NCI-H128 (cell line): ENCODE measurements at regions not wholly inside any gene's neighbourhood (a gene's known extent, or its start where the extent isn't known, plus 50 kb on each side); places are given as distances from the start of the nearest gene placed in this dataset.
"Not testable (repeated sequence)": the region's sequence is repeated elsewhere in the genome, so short reads cannot be mapped to it uniquely, and the experiment has no call there.

ENCODE experiments used
- DNase-seq: peaks from one replicate; lab custom pipeline; 2025; ENCODE audit not compliant: unreplicated experiment; lab: John Stamatoyannopoulos, UW

GRCh38 chr14:77985211-77985615 is 185.0 kb upstream of the NRXN3 start:
- DNase-seq: no peak

- DNase-seq: no peak
These were observed 183.4 kb upstream of the NRXN3 start for GRCh38 chr14:77986773-77987172.

GRCh38 chr14:77988096-77988870 is 181.9 kb upstream of the NRXN3 start:
- DNase-seq: no peak

DNA sequence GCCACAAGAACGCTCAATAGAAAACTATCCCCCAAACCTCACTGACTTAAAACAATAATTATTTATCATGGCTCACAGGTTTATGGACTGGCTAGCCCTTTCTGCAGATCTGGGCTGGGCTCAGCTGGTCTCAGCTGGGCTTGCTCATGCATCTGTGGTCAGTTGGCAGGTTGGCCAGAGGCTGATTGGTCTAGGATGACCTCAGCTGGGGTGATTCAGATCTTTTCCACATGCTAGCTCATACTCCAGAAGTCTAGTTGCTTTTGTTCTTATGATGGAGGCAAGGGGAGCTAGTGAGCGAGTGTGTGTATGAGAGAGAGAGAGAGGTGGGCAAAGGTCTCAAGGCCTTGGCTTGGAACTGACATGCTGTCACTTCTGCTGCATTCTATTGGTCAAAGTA is 181.2 kb upstream of the NRXN3 start:
- DNase-seq: no peak

- DNase-seq: no peak
These were observed 180.7 kb upstream of the NRXN3 start for GRCh38 chr14:77989441-77989991.

DNA sequence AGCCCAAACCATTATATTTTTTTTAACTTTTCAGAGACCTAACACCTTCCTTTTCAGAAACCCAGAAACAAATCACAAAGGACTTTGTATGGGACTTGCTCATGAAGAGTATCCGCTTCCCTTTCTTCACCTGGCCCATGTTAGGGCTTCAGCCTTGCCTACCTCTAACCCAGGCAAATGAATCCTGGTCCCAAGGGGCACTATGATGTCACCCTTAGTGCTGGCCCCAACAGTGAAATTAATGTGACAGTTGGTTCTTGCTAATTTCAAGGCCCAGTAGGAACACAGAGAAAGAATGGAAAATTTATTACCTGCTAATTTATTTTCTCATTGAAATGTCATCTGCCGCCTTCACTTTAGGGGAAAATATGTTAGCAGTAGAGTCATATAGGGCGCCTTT is 179.8 kb upstream of the NRXN3 start:
- no peak for DNase-seq

DNA sequence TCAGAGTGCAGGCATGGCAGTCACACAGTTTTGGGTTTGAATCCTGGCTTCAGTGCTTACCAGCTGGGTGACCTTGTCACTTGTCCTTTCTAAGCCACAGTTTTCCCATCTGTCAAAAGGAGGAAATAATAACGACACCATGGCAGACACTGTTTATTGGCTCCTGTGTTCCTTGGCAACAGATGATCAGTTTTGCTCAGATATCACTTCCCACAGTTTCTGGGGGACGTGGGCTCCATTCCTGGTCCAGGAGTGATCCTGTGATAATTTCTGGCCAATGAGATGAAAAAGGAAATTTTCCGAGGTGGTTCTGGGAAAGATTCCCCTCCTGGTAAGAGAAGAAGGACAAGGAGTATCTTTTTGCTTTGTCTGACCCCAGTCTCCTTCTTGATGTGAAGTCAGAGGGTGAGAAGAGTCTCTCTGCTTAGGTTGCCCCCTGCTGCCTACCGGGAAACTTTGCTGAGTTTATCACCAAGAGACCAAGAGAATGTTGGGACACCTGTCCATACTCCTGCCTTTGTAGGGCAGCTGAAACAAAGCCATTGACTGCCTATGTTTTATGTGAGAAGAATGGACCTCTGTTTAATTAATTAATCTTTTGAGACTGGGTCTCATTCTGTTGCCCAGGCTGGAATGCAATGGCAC is 178.9 kb upstream of the NRXN3 start:
- DNase-seq: no peak

DNA sequence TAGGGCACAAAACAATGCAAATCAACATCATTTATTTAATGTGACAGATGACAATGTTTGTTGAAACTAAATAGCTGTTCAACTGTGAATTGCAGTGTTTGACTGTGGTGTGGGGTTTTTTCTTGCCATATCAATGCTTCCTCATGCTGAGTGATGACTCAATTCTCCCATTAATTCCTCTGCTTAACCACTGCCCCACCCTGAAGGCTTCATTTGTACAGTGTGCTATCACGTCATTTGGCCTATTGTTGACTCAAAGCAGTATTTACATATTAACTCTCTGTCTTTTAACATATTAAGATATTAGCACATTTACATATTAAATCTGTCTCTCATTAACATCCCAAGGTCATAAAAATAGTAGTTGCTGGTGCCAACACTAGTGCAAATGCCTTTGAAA is 164.8 kb upstream of the NRXN3 start:
- DNase-seq: no peak

- no peak for DNase-seq
These were observed 163.0 kb upstream of the NRXN3 start for GRCh38 chr14:78007160-78007559.

DNA sequence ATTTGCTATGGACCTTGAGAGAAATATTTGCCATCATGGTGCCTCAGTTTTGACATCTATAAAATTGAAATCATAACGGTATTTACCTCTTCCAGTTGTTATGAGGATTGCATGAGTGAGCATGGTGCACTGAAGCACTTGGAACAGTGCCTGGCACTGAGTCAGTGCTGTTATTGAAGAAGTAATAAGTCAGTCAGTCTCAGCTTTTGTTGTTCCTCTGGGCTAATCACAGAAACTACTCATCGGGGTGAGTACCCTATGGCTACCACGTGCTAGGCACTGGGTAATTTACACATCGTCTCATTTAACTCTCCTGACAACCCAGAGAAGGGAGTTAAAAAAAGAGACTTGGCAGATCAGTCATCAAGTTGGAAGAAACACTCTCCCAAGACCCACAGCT is 159.5 kb upstream of the NRXN3 start:
- DNase-seq: no peak

- not testable (repeated sequence) for DNase-seq
These were observed 156.3 kb upstream of the NRXN3 start for GRCh38 chr14:78013911-78014310.

DNA sequence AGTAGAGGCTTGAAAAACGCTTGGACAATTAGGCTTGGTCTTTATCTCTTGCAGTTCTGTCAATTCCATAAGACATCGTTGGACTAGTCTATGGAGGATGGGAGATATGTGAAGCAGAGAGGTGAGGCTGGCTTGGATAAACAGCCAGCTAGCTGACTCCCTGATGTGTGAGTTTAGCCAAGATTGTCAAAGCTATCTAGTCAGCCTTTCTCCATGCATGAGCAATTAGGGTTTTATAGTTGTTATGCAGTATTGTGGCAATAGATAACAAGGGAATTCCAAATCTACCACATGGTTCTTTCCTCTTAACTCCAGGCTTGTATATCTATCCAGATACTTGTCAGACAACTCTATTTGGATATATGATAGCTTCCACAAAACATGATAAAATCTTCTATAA is 153.6 kb upstream of the NRXN3 start:
- no peak for DNase-seq

DNA sequence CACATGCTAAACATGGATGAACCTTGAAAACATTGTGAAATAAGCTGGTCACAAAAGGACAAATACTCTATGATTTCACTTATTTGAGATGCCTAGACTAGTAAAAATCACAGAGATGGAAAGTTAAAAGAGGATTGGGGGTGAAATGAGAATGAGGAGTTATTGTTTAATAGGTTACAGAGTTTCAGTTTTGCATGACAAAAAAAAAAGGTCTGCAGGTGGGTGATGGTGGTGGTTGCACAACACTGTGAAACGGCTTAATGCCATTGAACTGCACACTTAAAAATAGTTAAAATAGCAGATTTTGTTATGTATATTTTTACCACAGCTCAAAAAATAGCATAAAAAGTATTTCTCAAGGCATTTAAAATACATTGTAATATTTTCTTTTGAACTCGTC is 151.9 kb upstream of the NRXN3 start:
- no peak for DNase-seq

DNA sequence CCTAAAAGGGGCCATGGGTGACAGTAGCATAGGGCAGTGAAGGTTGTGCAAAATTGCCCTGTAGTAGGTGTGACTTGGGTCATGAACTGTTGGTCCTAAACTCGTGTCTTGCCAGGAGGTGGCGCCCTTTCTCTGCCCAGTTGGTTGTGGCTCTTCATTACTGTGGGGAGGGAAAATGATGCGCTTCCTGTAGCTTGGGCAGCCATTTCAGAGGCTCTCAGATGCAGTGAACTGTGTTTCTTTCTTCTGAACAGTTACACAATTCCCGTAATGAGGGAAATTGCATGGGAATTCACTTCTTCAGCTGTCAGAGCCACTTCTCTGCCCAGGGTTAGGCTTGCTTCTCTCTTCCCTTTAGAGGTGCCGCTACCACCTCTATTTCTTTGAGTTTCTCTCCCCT is 148.1 kb upstream of the NRXN3 start:
- no peak for DNase-seq

DNA sequence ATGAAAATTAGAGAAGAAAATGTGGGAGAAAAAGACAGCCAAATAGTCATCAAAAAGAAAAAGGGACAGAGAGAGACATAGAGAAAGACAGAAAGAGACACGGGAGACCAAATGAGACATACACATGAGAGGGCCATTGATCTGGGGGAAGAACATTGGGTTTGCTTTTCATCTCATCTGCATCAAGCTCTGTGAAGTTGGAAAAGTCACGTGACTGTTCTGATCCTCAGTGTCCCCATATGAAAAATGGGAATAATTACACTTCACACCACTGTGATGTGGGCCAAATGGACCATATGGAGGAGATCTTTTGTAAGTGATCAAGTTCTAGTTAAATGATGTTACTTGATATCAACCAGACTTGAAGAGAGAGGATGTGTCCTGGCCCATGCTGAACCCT is 147.1 kb upstream of the NRXN3 start:
- DNase-seq: no peak

DNA sequence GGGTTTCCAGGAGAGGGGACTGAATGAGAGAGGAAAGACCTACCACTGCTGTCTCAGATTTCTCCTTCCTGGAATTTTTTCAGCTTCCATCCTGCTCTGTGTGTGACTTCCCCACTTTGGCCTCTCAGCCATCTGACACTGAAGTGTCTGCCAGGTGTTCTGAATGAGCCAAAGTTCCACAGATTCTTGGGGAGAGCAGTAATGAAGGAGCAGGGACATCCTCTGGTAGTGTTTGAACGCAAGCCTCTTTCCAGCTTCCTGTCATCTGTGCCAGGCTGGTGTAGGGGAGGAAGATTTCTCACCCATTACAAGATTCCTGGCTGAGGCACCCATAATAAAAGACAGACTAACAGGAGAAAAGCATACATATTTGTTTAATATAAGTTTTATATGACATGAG is 141.7 kb upstream of the NRXN3 start:
- DNase-seq: no peak

DNA sequence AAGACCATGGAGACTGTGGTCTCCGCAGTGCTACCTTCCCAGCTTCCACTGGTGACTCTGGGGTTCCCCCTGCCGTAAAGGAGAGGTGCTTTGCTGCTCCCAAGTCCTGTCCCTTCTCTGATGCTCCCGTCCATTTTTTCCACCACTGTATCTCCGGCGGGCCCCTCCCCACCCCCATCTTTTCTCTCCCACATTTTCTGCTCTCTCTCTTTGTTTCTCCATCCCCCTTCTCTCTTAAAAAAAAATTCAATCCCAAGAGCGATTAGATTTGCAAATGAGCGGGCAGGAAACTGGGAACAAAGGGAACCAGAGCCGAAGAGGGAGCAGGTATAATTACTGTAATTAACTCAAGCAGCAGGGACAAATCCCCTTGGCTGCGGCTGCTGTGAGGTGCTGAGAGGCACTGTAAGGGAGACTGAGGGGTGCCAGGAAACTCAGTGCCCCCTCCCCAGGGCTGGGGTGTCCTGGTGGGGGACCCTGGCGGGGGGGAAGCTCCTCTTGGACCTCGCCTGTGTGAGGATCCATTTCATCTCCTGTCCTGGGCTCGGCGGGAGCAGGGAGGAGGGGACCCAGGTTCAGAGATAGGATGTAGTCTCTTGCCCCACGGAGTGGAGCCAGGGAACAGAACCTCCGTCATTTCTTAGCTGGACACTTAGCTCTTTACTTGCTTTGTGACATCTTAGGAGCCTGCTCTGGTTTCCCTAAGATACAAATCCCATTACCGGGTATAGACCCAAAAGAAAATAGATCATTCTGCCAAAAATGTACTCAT is 140.4 kb upstream of the NRXN3 start:
- no peak for DNase-seq

- no peak for DNase-seq
These were observed 126.8 kb upstream of the NRXN3 start for GRCh38 chr14:78043349-78043748.

GRCh38 chr14:78048120-78048519 is 122.1 kb upstream of the NRXN3 start:
- DNase-seq: no peak

GRCh38 chr14:78056890-78057289 is 113.3 kb upstream of the NRXN3 start:
- DNase-seq: not testable (repeated sequence)

DNA sequence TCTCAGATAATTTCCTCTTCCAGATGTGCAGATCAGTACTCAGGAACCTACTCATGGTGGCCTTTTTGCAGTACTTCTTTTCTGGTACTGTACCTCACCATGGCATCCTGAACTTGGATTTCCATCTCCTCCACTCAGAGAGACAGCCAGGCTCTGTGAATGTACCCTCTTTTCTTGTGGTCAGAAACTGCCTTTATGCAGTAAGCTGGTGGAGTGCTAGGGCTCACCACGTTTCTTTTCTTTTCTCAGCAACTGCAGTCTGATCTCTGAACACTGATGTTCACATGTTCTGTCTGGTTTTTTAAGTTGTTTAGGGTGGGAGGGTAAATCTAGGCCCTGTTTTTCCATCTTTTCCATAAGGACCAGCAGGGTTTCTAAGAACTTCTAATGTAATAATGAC is 99.8 kb upstream of the NRXN3 start:
- no peak for DNase-seq
